ENCODE measurements at regions not wholly inside any gene's neighbourhood (a gene's known extent, or its start where the extent isn't known, plus 50 kb on each side); places are given as distances from the start of the nearest gene placed in this dataset.
"Not testable (repeated sequence)": the region's sequence is repeated elsewhere in the genome, so short reads cannot be mapped to it uniquely, and the experiment has no call there.

- DNase-seq = no peak
Observed at GRCh38 chr6:159397753-159398152, 228.6 kb downstream of the FNDC1 start.

DNA sequence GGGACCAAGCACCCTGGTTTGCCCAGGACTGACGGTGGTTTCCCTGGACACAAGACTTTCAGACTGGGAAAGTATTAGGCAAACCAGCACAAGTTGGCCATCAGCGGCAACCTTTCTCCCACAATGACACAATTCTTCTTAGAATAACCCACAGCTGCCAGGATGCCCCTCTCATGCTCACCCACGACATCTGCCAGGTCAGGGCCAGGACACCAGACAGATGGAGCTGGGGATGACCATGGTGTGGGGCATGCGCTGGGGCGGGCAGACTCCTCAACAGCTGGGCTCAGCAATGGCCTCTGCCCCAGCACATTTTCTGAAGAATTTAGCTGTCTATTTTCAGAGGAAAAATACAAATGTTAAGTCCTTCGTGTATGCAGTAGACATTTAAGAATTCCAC, 226.4 kb downstream of the FNDC1 start:
- DNase-seq = no peak

GRCh38 chr6:159392695-159393094, 223.5 kb downstream of the FNDC1 start:
- not testable (repeated sequence) for DNase-seq

GRCh38 chr6:159390381-159390780, 221.2 kb downstream of the FNDC1 start:
- no peak for DNase-seq

GRCh38 chr6:159389695-159390094, 220.5 kb downstream of the FNDC1 start:
- no peak for DNase-seq

DNA sequence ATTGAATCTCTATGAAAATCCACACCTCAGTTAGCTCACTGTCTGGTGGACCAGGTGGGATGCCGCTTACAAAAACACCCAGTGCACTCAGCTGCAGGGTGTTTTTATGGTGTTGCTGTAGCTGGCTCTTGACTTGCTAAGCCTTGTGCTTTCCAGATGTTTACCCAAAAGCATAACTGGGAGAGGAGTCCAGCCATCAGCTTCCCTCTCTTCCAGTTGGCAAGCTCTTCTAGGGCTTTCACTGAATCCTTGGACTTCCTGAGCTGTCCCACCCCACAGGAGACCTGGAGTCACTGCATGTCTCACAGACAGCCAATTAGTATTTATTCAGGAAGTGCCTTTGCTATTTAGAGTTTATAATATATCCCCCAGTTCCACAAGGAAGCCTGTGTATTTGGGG, 210.9 kb downstream of the FNDC1 start:
- no peak for DNase-seq

GRCh38 chr6:159378411-159379328, 209.5 kb downstream of the FNDC1 start:
- DNase-seq = no peak

- no peak for DNase-seq
Observed at GRCh38 chr6:159376516-159377158, 207.4 kb downstream of the FNDC1 start.

GRCh38 chr6:159375014-159375413, 205.8 kb downstream of the FNDC1 start:
- DNase-seq = no peak

- no peak for DNase-seq
Observed at GRCh38 chr6:159373670-159374069, 204.5 kb downstream of the FNDC1 start.

DNA sequence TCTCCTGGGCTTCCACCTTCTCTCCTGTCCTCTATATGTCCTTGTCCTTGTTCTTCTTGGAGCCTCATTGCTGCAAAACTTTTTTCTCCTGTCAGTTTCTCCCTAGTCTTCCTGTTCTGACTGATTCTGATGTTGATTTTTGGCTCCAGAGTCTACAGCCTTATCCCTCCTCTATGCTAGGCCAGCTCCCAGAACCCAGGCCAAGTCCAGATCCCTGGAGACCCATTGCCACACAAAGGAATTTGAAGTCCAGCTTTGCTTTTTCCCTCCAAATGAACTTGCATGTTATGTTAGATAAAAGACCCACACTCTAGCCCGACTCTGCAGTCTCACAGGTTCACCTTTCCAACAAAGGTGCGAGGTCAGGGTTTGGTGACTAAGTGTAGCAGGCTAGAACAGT, 203.1 kb downstream of the FNDC1 start:
- DNase-seq = no peak

GRCh38 chr6:159360306-159360705, 191.1 kb downstream of the FNDC1 start:
- no peak for DNase-seq

DNA sequence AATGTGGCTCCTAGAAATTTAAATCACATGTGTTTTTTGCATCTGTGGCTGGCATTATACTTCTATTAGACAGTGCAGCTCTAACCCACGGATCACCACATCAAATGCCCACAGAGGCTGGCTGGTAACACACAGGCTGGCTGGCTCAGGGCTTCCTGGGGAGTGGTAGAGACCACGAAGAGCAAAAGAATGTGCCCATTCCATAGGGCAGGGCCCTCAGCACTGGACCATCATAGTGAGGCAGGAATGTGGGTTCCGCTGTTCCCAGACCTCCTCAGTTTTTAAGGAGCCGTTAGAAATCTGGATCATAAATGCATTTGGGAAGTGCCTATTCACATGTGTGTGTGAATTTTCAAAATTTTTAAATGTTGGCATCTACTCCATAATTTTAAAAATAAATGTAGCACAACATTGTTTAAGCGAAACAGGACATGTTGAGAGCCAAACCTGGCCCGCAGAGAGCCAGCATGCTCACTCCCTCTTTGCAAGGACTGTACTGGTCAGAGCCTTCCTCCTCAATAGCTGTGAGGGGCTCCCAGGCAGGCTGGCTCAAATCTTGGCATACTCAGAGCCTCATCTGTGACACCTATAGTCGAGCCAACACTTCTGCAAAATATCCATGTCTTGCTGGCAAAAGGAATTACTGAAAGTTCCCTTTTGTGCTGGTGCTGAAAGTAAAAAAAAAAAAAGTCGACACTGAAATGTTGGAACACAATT, 190.5 kb downstream of the FNDC1 start:
- DNase-seq = no peak

DNA sequence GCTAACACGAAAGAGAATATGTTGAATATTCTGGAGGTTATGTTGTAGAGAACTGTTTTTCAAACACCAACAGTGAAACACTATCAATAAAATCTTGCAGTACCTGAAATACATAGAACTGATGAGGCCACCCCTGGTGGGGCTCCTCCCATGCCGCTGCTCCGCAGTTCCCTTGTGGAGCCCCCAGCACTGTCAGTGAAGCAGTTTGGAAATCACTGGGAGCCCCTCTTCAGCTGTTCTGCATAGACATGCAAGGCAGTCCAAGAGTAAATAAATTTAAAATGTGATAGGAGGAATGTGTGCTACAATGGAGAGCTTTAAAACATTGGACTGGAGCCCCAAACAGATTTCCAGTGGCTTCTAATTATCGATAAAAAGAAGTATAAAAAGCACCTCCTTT, 189.4 kb downstream of the FNDC1 start:
- DNase-seq = no peak

- no peak for DNase-seq
Observed at GRCh38 chr6:159357211-159357915, 188.2 kb downstream of the FNDC1 start.

DNA sequence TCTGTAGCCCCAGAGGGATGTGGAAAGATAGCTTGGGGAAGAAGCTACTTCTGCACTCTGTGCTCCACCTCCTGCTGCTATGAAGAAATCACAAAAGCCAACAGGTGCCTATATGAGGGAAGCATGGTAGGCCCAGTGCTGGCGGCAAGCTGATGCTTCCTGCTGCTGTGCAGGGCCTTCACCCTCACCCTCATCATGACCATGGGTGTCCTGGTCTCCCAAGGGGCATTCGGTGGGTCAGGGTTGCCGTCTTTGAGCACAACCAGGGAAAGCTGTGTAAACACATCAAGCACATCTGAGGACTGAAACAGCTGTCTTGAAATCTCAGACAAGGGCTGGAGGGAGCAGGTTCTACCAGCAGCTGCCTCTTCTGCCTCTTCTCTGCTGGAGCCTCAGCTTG, 184.0 kb downstream of the FNDC1 start:
- DNase-seq = no peak

DNA sequence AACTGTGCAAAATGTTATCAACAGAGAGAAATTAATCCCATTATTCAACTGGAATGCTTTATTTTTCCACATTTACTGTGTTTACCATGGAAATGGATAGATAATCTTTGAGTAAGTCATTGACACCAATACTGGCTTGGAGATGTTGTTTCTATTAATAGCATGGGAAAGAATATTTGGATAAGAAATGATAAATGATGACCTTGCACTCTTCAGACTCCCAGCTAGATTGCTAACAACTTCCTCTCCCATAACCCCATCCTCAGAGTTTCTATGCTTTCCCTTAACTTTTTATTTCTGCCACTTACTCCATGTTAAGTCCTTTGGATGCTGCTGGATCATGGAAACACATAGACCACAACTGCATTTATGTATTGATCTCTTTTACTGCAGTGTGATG, 182.5 kb downstream of the FNDC1 start:
- DNase-seq = no peak

GRCh38 chr6:159349915-159350314, 180.7 kb downstream of the FNDC1 start:
- no peak for DNase-seq

DNA sequence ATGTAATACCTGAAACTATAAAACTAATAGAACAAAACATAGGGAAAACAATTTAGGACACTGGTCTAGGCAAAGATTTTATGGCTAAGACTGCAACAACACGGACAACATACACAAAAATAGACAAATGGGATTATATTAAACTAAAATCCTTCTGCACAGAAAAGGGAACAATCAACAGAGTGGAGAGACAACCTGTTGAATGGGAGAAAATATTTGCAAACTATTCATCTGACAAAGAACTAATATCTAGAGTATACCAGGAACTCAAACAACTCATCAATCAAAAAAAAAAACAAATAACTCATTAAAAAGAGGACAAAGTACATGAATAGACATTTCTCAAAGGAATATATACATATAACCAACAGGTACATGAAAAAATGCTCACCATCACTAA, 174.5 kb downstream of the FNDC1 start:
- DNase-seq = no peak

DNA sequence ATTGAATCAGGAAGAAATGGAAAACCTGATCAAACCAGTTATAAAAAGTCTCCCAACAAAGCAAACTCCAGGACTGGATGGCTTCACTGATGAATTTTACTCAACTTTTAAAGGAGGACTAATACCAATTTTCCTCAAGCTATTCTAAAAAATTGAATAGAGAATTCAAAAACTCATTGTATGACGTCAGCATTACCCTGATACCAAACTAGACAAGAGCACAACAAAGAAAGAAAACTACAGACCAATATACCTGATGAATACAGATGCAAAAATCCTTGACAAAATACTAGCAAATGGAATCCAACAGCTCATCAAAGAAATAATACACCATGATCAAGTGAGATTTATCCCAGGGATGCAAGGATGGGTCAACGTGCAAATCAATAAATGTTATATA, 172.9 kb downstream of the FNDC1 start:
- no peak for DNase-seq

DNA sequence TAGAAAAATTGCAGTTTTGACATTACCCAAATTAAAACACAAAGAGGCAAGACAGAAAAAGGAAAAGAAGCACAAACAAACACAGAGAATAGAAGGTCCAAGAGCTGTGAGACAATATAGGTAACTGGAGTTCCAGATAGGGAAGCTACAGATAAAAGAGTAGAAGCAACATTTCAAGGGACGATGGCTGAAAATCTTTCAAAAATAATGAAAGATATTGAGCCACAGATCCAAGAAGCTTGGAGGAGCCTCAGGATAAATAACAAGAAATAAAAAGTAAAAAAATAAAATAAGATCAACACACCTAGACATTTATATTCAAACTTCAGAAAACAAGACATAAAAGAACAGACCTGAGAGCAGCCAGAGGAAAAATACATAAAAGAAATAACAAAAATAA, 164.9 kb downstream of the FNDC1 start:
- DNase-seq = no peak

DNA sequence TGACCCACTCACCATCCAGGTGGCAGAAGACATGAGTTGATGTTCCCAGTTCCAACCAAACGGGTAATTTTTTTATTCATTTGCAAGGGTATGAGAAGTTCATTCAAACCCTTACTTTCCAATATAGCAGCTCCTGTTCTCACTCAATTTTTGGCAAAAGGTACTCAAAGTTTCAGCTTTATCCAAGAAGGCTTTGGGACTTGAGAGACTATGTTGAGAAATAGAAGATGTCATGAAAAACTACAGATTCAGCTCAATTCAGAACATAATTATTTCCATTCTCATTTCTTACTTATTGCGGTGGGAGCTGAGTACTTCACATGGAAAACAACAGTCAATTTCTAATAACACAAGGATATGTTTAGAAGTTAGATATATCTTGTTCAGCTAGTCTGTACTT, 162.3 kb downstream of the FNDC1 start:
- no peak for DNase-seq

GRCh38 chr6:159329081-159329480, 159.9 kb downstream of the FNDC1 start:
- DNase-seq = no peak
